Liver (tissue), 8 donors: ENCODE measurements at regions not wholly inside any gene's neighbourhood (a gene's known extent, or its start where the extent isn't known, plus 50 kb on each side); places are given as distances from the start of the nearest gene placed in this dataset.
"Not testable (repeated sequence)": the region's sequence is repeated elsewhere in the genome, so short reads cannot be mapped to it uniquely, and the experiment has no call there.

Source experiments
- DNase-seq: peaks from one replicate; pipeline ENCODE4 v3.0.0-alpha.2; 2017; ENCODE audit warnings: low spot score
- H3K27ac ChIP-seq, 2 donors: one replicate each; pipeline ENCODE4 v1.7.0; 2013; ENCODE audit warnings: inconsistent platforms in 2 of 2, low read length in 2 of 2, control low read depth in 1 of 2, low read depth in 1 of 2, mild to moderate bottlenecking in 1 of 2
- H3K27me3 ChIP-seq, 4 donors: one replicate each; pipeline versions ENCODE4 v1.6.1 to v1.7.0; 2013; ENCODE audit warnings: low read length in 3 of 4, inconsistent platforms in 1 of 4, mild to moderate bottlenecking in 1 of 4, moderate library complexity in 1 of 4; ENCODE audit not compliant: control insufficient read depth in 4 of 4, insufficient read depth in 4 of 4
- H3K36me3 ChIP-seq, 4 donors: one replicate each; pipeline versions ENCODE4 v1.6.1 to v1.7.0; 2013; ENCODE audit warnings: low read length in 3 of 4, mild to moderate bottlenecking in 3 of 4, low read depth in 1 of 4, moderate library complexity in 1 of 4; ENCODE audit not compliant: control insufficient read depth in 4 of 4, insufficient read depth in 3 of 4
- H3K4me1 ChIP-seq, 4 donors: one replicate each; pipeline versions ENCODE4 v1.6.1 to v1.7.0; 2013; ENCODE audit warnings: low read length in 3 of 4, mild to moderate bottlenecking in 3 of 4, moderate library complexity in 1 of 4; ENCODE audit not compliant: control insufficient read depth in 4 of 4, insufficient read depth in 4 of 4
- H3K4me3 ChIP-seq, 3 donors: one replicate each; pipeline versions ENCODE4 v1.6.1 to v1.7.0; 2013; ENCODE audit warnings: low read length in 3 of 3, control low read depth in 1 of 3, low read depth in 1 of 3, mild to moderate bottlenecking in 1 of 3
- H3K9ac ChIP-seq, 2 donors: one replicate each; pipeline ENCODE4 v1.7.0; 2013; ENCODE audit warnings: low read length in 2 of 2, mild to moderate bottlenecking in 2 of 2, moderate library complexity in 2 of 2, control low read depth in 1 of 2, low read depth in 1 of 2
- H3K9me3 ChIP-seq, 4 donors: one replicate each; pipeline versions ENCODE4 v1.6.1 to v1.7.0; 2013; ENCODE audit warnings: low read length in 3 of 4; ENCODE audit not compliant: control insufficient read depth in 4 of 4
- FOXA1 ChIP-seq: IDR thresholded peaks from 2 replicates; pipeline ENCODE4 v1.6.1; 2016; ENCODE audit warnings: antibody characterized with exemption
- FOXA2 ChIP-seq: IDR thresholded peaks from 2 replicates; pipeline ENCODE4 v1.6.1; 2016; ENCODE audit warnings: antibody characterized with exemption
- GABPA ChIP-seq, 2 donors: IDR thresholded peaks in 1 of 2; conservative IDR thresholded peaks in 1 of 2; 2 replicates each; pipeline ENCODE4 v1.6.1; 2016; ENCODE audit warnings: antibody characterized with exemption in 2 of 2, mild to moderate bottlenecking in 1 of 2, moderate library complexity in 1 of 2
- HNF4A ChIP-seq, 2 donors: conservative IDR thresholded peaks; 2 replicates each; pipeline ENCODE4 v1.6.1; 2016; ENCODE audit warnings: antibody characterized with exemption in 2 of 2, mild to moderate bottlenecking in 2 of 2
- HNF4G ChIP-seq: IDR thresholded peaks from 2 replicates; pipeline ENCODE4 v1.6.1; 2016; ENCODE audit warnings: antibody characterized with exemption
- JUND ChIP-seq, 2 donors: IDR thresholded peaks; 2 replicates each; pipeline ENCODE4 v1.6.1; 2016; ENCODE audit warnings: antibody characterized with exemption in 2 of 2
- NR2F2 ChIP-seq: IDR thresholded peaks from 2 replicates; pipeline ENCODE4 v1.6.1; 2016; ENCODE audit warnings: antibody characterized with exemption
- RAD21 ChIP-seq, 2 donors: IDR thresholded peaks; 2 replicates each; pipeline ENCODE4 v1.6.1; 2016; ENCODE audit warnings: antibody characterized with exemption in 2 of 2, mild to moderate bottlenecking in 2 of 2
- RXRA ChIP-seq, 2 donors: IDR thresholded peaks; 2 replicates each; pipeline ENCODE4 v1.6.1; 2017 to 2018; ENCODE audit warnings: antibody characterized with exemption in 2 of 2, mild to moderate bottlenecking in 1 of 2
- SP1 ChIP-seq: IDR thresholded peaks from 2 replicates; pipeline ENCODE4 v1.6.1; 2018; ENCODE audit warnings: antibody characterized with exemption, mild to moderate bottlenecking
- TAF1 ChIP-seq: conservative IDR thresholded peaks from 2 replicates; pipeline ENCODE4 v1.6.1; 2016; ENCODE audit warnings: antibody characterized with exemption, mild to moderate bottlenecking
- ZBTB33 ChIP-seq: IDR thresholded peaks from 2 replicates; pipeline ENCODE4 v1.6.1; 2016; ENCODE audit warnings: antibody characterized with exemption
- WGBS: extraction: QIAGEN DNeasy Blood & Tissue Kit; methylation state at CpG from one replicate; pipeline ENCODE4 v1.1.7; 2013; 5-methylcytosine and 5-hydroxymethylcytosine counted together
- TF ChIP-seq, protein P1 (sequence below): fragments of 150-350 bp; IDR thresholded peaks from 2 replicates; pipeline ENCODE4 v1.5.1; 2017; ENCODE audit warnings: improper control_type of control experiment, low read depth, low read length; ENCODE audit not compliant: missing input control
- TF ChIP-seq, protein P2 (sequence below): IDR thresholded peaks from 2 replicates; pipeline ENCODE4 v1.6.1; 2016; ENCODE audit warnings: antibody characterized with exemption
- donor health status: healthy.
- donor health status: healthy.
- donor health status: healthy.
- donor health status: healthy.
- donor health status: healthy.

GRCh38 chr1:184836141-184836540 lies 81.5 kb upstream of the EDEM3 start:
- DNase-seq, result no peak
- Histone ChIP-seq H3K36me3 (no peaks in the 10 kb centered on the region), H3K27ac (no peak overlapping the region), H3K9me3 (no peaks in the 10 kb centered on the region), H3K4me1 (no peaks in the 10 kb centered on the region), H3K4me3 (no peak overlapping the region), H3K27me3 (no peaks in the 10 kb centered on the region), H3K9ac (no peak overlapping the region)
- TF ChIP-seq TAF1, result no peak
- TF ChIP-seq NR2F2, result no peak
- WGBS, result 84% methylated on average over 1 of the region's 1 CpG

GRCh38 chr1:184833994-184834393 lies 79.3 kb upstream of the EDEM3 start:
- H3K36me3 ChIP-seq, result not testable (repeated sequence)

DNA sequence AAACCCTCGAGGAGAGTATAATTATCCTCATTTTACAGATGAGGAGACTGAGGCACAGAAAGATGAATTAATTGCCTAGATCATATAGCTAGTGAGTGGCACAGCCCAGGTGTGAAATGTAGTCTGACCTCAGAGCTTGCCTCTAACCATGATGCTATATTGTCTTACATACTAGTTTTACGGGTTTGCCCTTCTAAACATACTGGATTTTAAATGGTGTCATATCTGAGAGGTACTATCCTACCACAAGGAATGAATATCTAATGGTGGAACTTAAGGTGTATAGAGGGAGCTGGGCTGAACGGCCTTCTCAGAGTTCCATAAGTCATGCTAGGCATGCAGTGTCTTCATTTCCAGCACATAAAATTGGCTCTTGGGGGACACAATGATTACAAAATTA lies 77.9 kb upstream of the EDEM3 start:
- H3K4me3 ChIP-seq, result no peak overlapping the region
- H3K9ac ChIP-seq, result no peak overlapping the region
- TF ChIP-seq RXRA (IDR thresholded peaks at IDR 0.05), result no peak
- TF ChIP-seq RAD21 (IDR thresholded peaks at IDR 0.05), result no peak
- no peak for TF ChIP-seq HNF4A (conservative IDR thresholded peaks at IDR 0.05)
- no peaks in the 10 kb centered on the region for H3K27me3 ChIP-seq
- DNase-seq, result no peak
- no peaks in the 10 kb centered on the region for H3K4me1 ChIP-seq
- H3K9me3 ChIP-seq, result no peaks in the 10 kb centered on the region
- no peak overlapping the region for H3K27ac ChIP-seq
- H3K36me3 ChIP-seq, result no peaks in the 10 kb centered on the region
- WGBS, result 92% methylated on average over 3 of the region's 3 CpGs

More at GRCh38 chr1:184833994-184834393, 79.3 kb upstream of the EDEM3 start:
- not testable (repeated sequence) for H3K9ac ChIP-seq, H3K4me1 ChIP-seq, H3K27me3 ChIP-seq, H3K9me3 ChIP-seq, H3K4me3 ChIP-seq, H3K27ac ChIP-seq, DNase-seq

DNA sequence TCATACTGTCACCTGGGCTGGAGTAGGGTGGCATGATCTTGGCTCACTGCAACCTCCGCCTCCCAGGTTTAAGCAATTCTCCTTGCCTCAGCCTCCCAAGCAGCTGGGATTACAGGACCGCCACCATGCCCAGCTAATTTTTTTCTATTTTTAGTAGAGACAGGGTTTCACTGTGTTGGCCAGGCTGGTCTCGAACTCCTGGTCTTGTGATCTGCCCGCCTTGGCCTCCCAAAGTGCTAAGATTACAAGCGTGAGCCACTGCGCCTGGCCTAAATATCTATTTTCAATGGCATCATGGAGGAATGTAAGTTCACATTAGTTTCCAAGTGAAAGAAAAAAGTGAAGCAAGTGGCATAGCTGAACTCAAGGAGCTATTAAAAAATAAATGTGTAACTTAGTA lies 74.8 kb upstream of the EDEM3 start:
- over 99% methylated on average over 6 of the region's 6 CpGs for WGBS
- H3K27me3 ChIP-seq, H3K4me1 ChIP-seq, H3K9ac ChIP-seq, DNase-seq, H3K36me3 ChIP-seq, H3K27ac ChIP-seq, H3K4me3 ChIP-seq, H3K9me3 ChIP-seq: not testable (repeated sequence)

- no peaks in the 10 kb centered on the region for H3K27me3 ChIP-seq
- no peak overlapping the region for H3K9ac ChIP-seq
- H3K27ac ChIP-seq, result no peak overlapping the region
- H3K4me3 ChIP-seq, result no peak overlapping the region
- no peaks in the 10 kb centered on the region for H3K9me3 ChIP-seq
- H3K36me3 ChIP-seq, result no peaks in the 10 kb centered on the region
- DNase-seq, result no peak
- H3K4me1 ChIP-seq, result no peaks in the 10 kb centered on the region
- 89% methylated on average over 2 of the region's 2 CpGs for WGBS
- TF ChIP-seq NR2F2, result no peak
- TF ChIP-seq, protein P1, sequence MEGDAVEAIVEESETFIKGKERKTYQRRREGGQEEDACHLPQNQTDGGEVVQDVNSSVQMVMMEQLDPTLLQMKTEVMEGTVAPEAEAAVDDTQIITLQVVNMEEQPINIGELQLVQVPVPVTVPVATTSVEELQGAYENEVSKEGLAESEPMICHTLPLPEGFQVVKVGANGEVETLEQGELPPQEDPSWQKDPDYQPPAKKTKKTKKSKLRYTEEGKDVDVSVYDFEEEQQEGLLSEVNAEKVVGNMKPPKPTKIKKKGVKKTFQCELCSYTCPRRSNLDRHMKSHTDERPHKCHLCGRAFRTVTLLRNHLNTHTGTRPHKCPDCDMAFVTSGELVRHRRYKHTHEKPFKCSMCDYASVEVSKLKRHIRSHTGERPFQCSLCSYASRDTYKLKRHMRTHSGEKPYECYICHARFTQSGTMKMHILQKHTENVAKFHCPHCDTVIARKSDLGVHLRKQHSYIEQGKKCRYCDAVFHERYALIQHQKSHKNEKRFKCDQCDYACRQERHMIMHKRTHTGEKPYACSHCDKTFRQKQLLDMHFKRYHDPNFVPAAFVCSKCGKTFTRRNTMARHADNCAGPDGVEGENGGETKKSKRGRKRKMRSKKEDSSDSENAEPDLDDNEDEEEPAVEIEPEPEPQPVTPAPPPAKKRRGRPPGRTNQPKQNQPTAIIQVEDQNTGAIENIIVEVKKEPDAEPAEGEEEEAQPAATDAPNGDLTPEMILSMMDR, result no peak
- no peak for TF ChIP-seq GABPA (IDR thresholded peaks at IDR 0.05 in 1 of 2, conservative IDR thresholded peaks at IDR 0.05 in 1 of 2)
- TF ChIP-seq ZBTB33, result no peak
- TF ChIP-seq HNF4G, result no peak
- no peak for TF ChIP-seq JUND (IDR thresholded peaks at IDR 0.05)
- no peak for TF ChIP-seq FOXA1
- no peak for TF ChIP-seq TAF1
- no peak for TF ChIP-seq SP1
- TF ChIP-seq, protein P2, sequence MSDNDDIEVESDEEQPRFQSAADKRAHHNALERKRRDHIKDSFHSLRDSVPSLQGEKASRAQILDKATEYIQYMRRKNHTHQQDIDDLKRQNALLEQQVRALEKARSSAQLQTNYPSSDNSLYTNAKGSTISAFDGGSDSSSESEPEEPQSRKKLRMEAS, result no peak
- no peak for TF ChIP-seq FOXA2
- TF ChIP-seq RAD21 (IDR thresholded peaks at IDR 0.05), result no peak
Measured at GRCh38 chr1:184828369-184828717, 73.7 kb upstream of the EDEM3 start.
